RWPE1 (cell line): ENCODE measurements at regions not wholly inside any gene's neighbourhood (a gene's known extent, or its start where the extent isn't known, plus 50 kb on each side); places are given as distances from the start of the nearest gene placed in this dataset.

ENCODE experiments used
- CTCF ChIA-PET: fragments of 350-600 bp; sonication (Branson Sonifier 250); formaldehyde crosslinking; extraction: SDS; loops from one replicate; lab custom pipeline; 2021; lab: Yijun Ruan, JAX
- POLR2A ChIA-PET: fragments of 400-600 bp; formaldehyde crosslinking; extraction: SDS; loops from one replicate; lab custom pipeline; 2020; ENCODE audit warnings: antibody characterized with exemption; ENCODE audit not compliant: low non-redundant PET; lab: Yijun Ruan, JAX
- DNase-seq: peaks from one replicate; pipeline ENCODE4 v3.0.0; 2012; ENCODE audit warnings: low spot score
- H3K27ac ChIP-seq: fragments of 450-650 bp; 2 replicates; pipeline ENCODE4 v1.5.1; 2017
- TF ChIP-seq, protein P1 (sequence below): fragments of 450-650 bp; conservative IDR thresholded peaks from 2 replicates; pipeline ENCODE4 v1.5.1; 2017; ENCODE audit warnings: low read depth, mild to moderate bottlenecking

DNA sequence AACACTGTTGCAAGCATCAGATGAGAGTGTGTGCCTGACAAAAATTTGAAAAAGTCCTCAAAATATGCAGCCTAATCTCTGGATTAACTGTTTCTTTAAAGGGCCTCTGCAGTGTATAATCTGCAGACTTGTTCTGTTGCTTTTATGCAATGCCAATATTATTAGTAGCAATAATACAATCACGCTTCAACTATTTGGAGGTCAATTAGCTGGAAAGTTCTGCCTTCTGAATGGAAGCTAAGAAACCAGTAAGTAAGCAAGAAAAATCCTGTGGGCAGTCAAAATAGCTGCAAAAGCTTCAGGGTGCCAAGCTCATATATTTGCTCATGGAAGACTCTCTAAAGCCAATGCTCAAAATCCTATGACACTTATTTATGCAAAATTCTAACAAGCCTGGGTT, 153.2 kb upstream of the NR2F2 start:
- TF ChIP-seq, protein P1, sequence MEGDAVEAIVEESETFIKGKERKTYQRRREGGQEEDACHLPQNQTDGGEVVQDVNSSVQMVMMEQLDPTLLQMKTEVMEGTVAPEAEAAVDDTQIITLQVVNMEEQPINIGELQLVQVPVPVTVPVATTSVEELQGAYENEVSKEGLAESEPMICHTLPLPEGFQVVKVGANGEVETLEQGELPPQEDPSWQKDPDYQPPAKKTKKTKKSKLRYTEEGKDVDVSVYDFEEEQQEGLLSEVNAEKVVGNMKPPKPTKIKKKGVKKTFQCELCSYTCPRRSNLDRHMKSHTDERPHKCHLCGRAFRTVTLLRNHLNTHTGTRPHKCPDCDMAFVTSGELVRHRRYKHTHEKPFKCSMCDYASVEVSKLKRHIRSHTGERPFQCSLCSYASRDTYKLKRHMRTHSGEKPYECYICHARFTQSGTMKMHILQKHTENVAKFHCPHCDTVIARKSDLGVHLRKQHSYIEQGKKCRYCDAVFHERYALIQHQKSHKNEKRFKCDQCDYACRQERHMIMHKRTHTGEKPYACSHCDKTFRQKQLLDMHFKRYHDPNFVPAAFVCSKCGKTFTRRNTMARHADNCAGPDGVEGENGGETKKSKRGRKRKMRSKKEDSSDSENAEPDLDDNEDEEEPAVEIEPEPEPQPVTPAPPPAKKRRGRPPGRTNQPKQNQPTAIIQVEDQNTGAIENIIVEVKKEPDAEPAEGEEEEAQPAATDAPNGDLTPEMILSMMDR, result no peak
- CTCF ChIA-PET, result interaction anchor here (0.6 to 0.7 kb wide), 2 partner anchors 1028 to 1578 kb away, joined by 3 to 4 read pairs; no protein-coding TSS in a partner anchor
- DNase-seq, result no peak
- POLR2A ChIA-PET, result no interaction called here
- H3K27ac ChIP-seq, result no peak overlapping the region

DNA sequence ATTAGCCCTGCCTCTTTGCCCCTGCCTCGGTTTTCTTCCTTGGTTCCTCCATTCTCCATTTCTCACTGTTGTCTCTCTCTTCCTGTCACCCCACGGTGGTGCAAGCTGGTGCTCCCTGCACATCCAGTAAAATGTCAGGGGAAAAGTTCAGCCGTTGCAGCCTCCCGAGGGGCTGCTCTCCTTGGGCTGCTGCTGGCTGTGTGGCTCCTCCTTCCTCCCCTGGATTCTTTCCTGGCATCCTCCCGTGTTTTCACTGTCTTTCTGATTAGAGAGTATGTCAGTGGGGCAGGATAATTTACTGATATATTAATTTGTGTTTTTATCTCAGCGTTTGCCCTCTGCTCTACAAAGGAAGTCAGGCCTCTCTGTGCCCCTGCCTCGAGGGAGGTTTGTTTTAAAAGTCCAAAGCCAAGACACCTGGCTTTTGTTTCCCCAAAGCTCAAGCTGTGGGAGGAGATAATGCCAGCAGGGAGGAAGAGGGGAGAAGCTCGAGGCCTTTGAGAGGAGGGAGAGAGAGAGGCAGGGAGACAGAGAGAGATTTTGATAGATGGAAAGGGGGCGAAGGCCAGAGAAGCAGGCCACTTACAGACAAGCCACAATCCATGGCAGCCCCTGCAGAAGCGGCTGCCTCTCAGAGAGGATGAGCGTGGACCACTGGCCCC, 150.3 kb upstream of the NR2F2 start:
- ChIA-PET CTCF (no interaction called here), POLR2A (no interaction called here)
- no peak overlapping the region for H3K27ac ChIP-seq
- DNase-seq, result no peak
- TF ChIP-seq, protein P1, result no peak

DNA sequence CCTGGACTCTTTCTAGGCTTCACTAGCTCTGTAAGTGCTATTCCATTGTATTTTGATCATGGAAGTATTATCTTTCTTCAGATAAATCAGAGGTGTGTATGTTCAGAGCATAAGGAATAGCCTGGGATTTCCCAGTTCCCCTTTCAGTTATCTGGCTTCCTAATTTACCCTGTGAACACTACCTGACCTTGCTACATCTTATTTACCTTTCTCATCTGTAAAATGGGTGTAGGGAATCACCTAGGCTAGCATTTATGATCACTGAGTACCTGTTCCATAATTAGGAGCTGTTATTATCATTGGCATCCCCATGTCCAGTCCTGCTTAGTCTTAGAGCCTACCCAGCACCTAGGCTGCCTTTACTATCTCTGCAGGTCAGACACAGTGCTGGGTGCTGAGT, 149.3 kb upstream of the NR2F2 start:
- TF ChIP-seq, protein P1, result no peak
- POLR2A ChIA-PET, result no interaction called here
- H3K27ac ChIP-seq, result no peak overlapping the region
- no peak for DNase-seq
- CTCF ChIA-PET, result no interaction called here

DNA sequence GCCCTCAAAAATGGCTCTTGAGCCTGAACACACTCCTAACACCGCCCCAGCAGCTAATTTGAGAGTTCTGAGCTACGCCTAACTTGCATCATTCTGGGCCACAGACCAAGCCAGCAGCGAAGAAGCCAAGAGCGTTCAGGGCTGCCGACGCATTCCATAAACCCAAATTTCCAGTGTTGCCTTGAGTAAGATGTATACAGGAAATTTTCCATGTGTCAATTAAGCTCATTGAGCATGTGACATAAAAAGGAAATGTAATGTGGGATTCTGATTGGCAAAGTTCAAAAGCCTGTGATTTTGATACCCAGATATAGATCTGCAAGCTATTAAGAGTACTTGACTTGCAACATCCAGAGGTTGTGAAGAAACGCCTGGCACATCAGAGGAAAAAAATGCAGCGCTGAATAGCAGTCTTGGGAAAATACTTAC, 148.6 kb upstream of the NR2F2 start:
- no peak overlapping the region for H3K27ac ChIP-seq
- ChIA-PET CTCF (no interaction called here), POLR2A (no interaction called here)
- DNase-seq, result no peak
- TF ChIP-seq, protein P1, result no peak

DNA sequence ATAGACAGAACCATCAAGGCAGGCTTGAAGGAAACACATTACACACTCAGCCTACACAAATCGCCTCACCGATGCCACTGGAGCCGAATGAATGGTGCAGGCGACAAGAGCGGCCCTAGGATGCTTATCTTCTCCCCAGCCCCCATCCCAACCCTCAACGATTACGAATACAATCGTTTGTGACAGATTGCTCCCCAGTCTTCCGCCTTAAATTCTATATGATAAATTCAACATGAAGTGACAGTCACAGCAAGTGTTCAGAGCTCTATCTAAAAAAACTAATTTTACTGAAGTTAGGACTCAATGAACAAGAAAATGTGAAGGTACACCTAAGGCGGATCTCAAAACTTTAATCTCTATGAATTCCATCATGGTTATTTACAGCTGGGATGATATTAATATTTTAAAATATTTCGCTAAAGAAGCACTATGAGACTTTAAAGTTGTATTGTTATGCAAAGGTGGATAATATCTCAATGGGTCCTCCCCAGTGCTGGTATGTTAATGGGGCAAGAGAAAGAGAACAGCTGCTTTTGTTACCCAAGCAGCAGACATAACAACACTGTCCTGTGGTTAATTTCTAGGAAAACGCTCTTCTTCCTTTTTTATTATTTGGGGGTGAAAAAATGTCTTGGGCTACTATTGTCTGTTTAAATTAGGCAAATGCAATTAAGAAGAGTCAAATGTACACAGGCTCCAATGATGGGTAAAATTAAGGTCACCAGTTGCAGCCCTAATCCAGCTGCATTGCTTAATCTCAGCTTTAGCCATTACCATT, 147.6 kb upstream of the NR2F2 start:
- H3K27ac ChIP-seq, result no peak overlapping the region
- TF ChIP-seq, protein P1, result no peak
- CTCF ChIA-PET, result no interaction called here
- DNase-seq, result no peak
- POLR2A ChIA-PET, result no interaction called here

DNA sequence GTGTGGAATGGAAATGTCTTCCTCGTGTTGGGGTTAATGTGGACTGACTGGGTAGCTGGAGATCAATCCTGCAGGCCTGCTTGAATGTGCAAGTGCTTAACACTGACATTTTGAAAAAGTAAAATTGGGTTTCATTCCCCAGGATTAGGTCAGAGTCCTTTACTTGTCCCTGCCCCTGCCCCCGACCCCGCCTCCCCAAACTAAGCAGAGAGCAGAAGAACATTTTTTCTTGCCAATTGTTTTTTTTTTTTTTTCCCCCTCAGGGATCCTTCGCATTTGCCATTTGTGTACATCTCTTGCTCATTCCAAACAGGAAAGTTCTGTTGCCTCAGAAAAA, 147.0 kb upstream of the NR2F2 start:
- H3K27ac ChIP-seq, result no peak overlapping the region
- CTCF ChIA-PET, result no interaction called here
- TF ChIP-seq, protein P1, result no peak
- POLR2A ChIA-PET, result no interaction called here
- DNase-seq, result no peak
